ENCODE measurements at regions not wholly inside any gene's neighbourhood (a gene's known extent, or its start where the extent isn't known, plus 50 kb on each side); places are given as distances from the start of the nearest gene placed in this dataset.

DNA sequence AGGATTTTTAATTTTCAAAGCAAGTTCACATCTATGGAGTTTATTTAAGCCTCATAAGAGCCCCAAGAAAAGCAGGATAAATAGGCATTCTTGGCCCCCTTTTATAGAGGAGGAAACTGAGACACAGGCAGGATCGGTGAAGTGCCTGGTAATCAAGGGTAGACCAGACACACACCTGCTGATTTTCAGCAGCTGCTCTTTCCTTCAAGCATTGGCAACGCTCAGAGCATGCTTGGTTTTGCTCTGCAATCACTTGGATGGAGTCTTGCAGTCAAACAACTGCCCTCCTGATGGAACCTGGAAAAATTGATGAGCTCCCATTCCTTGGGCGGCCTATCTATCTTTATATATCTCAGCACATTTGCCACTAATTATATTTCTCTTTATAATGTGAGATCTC, 478.9 kb upstream of the CAMK1G start:
- no peak for DNase-seq (ENCODE audit: low read depth)
- no peak overlapping the region for H3K4me3 ChIP-seq (ENCODE audit: low read length)
- TF ChIP-seq, protein P1, sequence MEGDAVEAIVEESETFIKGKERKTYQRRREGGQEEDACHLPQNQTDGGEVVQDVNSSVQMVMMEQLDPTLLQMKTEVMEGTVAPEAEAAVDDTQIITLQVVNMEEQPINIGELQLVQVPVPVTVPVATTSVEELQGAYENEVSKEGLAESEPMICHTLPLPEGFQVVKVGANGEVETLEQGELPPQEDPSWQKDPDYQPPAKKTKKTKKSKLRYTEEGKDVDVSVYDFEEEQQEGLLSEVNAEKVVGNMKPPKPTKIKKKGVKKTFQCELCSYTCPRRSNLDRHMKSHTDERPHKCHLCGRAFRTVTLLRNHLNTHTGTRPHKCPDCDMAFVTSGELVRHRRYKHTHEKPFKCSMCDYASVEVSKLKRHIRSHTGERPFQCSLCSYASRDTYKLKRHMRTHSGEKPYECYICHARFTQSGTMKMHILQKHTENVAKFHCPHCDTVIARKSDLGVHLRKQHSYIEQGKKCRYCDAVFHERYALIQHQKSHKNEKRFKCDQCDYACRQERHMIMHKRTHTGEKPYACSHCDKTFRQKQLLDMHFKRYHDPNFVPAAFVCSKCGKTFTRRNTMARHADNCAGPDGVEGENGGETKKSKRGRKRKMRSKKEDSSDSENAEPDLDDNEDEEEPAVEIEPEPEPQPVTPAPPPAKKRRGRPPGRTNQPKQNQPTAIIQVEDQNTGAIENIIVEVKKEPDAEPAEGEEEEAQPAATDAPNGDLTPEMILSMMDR (IDR thresholded peaks at IDR 0.05; ENCODE audit: insufficient read depth, low read depth, low read length, missing control alignments) = no peak

DNA sequence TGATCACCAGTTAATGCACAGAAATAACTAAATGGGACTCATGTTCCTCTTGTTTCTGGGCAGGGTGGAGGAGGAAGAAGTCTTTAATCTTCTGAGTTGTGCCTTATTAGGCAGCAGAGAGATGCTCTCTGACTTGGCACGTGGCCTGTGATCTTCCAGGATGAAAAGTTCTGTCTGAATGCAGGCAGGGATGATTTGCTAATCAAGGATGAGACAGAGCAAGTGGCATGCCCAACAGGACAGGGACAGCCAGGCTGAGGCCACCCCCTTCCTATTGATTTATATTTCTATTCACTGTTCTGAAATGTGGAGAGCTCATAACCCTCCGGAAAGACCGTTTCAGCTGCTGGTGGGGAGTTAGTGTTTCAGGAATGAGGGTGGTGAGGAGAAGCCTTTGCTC, 477.8 kb upstream of the CAMK1G start:
- TF ChIP-seq, protein P1 (IDR thresholded peaks at IDR 0.05; ENCODE audit: insufficient read depth, low read depth, low read length, missing control alignments) = no peak
- DNase-seq (ENCODE audit: low read depth) = no peak
- no peak overlapping the region for H3K4me3 ChIP-seq (ENCODE audit: low read length)

DNA sequence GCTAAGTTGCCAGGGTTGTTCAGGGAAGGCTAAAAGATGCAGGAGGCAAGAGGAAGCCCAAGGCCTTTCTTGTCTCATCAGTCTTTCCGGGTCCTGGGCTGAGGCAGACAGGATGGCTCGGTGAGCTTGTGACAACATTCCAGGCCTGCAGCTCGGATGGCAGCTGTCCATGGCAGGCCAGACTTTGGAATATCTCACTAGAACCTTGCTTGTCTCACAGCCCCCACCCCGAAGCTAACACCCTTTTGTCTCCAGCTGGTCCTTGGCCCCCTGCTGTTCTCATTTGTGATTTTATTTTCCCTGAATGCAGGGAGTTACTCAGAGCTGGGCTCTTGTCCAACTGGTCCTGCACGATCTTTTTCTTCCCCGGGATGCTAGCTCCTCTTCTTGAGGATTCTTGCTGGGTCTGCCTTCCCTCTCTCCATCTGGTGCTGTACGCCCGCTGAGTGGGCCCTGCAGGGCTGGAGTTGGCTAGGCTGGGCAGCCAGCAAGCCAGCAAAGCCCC, 477.2 kb upstream of the CAMK1G start:
- DNase-seq (ENCODE audit: low read depth) = peak; percentile 7
- H3K4me3 ChIP-seq (ENCODE audit: low read length) = no peak overlapping the region
- TF ChIP-seq, protein P1 (IDR thresholded peaks at IDR 0.05; ENCODE audit: insufficient read depth, low read depth, low read length, missing control alignments) = no peak

DNA sequence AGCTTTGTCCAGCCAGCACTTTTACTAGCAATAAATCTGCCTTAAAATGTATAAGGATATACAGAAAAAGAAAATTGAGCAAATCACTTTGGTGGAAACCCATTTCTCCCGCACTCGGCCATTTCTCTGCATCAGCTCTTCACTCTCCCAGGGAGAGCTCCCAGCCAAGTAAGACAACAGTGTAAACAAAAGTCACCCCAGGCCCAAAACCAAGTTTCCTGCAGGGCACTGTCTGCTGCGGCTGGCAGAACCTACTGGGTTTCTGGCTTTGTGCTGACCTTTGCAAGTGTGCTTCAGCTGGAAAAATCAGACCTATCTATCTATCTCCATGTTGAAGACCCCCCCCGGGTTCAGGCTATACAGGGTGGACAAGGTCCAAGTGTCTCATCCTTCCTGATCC, 476.7 kb upstream of the CAMK1G start:
- TF ChIP-seq, protein P1 (IDR thresholded peaks at IDR 0.05; ENCODE audit: insufficient read depth, low read depth, low read length, missing control alignments) = no peak
- no peak overlapping the region for H3K4me3 ChIP-seq (ENCODE audit: low read length)
- no peak for DNase-seq (ENCODE audit: low read depth)

DNA sequence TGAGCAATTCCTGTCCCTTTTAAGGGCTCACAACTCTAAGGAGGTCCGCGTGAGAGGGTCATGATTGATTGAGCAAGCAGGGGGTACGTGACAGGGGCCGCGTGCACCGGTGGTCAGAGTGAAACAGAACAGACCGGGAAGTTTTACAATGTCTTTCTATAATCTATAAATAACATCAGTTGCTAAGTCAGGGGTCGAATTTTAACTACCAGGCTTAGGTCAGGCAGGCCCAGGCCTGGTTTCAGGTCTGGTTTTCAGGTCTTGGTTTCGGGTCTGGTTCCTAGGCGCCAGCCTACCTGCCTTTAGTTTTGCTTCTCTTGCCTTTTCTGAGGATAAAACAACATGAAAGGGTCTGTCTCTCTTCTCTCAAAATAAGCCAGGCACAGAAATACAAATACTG, 476.0 kb upstream of the CAMK1G start:
- TF ChIP-seq, protein P1 (IDR thresholded peaks at IDR 0.05; ENCODE audit: insufficient read depth, low read depth, low read length, missing control alignments) = no peak
- no peak overlapping the region for H3K4me3 ChIP-seq (ENCODE audit: low read length)
- DNase-seq (ENCODE audit: low read depth) = no peak

DNA sequence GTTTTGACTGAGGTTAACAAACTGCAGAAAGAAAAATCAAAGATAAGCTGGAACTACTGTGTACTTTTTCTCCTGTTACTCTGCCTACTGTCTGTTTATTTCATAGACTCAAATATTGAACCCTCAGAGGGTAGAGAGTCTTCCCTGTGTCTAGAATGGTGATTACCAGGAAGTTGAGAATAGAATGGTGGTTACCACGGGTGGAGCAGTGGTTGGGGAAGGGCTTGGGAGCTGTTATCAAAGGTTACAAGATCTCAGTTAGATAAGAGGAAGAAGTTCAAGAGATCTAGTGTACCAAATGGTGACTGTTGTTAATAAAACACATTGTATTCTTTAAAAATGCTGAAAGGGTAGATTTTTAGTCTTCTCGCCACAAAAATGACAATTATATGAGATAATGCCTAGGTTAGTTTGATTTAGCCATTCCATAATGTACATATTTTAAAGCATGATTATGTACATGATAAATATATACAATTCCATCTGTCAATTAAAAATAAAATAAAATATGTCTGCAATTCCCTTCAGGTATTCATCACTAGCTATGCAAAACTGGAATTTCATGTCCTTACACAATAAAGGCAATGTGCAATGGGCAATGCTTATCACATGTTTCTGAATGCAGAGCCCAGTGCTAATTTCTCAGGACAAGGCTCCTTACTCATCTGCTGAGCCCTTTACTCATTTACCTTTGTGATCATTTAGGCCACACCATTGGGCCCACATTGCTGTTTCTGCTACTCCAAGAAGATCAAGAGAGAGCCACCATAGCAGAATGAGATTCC, 474.3 kb upstream of the CAMK1G start:
- H3K4me3 ChIP-seq (ENCODE audit: low read length) = no peak overlapping the region

More for the DNA sequence above, 474.3 kb upstream of the CAMK1G start:
- TF ChIP-seq, protein P1 (IDR thresholded peaks at IDR 0.05; ENCODE audit: insufficient read depth, low read depth, low read length, missing control alignments) = no peak
- DNase-seq (ENCODE audit: low read depth) = peak; percentile 71
